Memory B cell (primary cell): ENCODE measurements at regions not wholly inside any gene's neighbourhood (a gene's known extent, or its start where the extent isn't known, plus 50 kb on each side); places are given as distances from the start of the nearest gene placed in this dataset.

Experiments
- ATAC-seq: fragments of 150-1000 bp; cut with Tn5 transposase; 2 replicates; pipeline ENCODE4 v1.10.0; 2021; ENCODE audit warnings: low read depth, mild to moderate bottlenecking, moderate library complexity
- DNase-seq, 2 donors: peaks; one replicate each; pipeline ENCODE4 v3.0.0; 2022; ENCODE audit warnings: low spot score in 2 of 2
- H3K27ac Mint-ChIP-seq: one replicate; pipeline ENCODE4 v1.8.0; 2022; ENCODE audit warnings: mild to moderate bottlenecking, moderate library complexity, mixed read lengths
- H3K27me3 Mint-ChIP-seq: one replicate; pipeline ENCODE4 v1.8.0; 2022; ENCODE audit warnings: mixed read lengths
- H3K36me3 Mint-ChIP-seq: one replicate; pipeline ENCODE4 v1.8.0; 2022; ENCODE audit warnings: mild to moderate bottlenecking, mixed read lengths
- H3K4me1 Mint-ChIP-seq: one replicate; pipeline ENCODE4 v1.8.0; 2022; ENCODE audit warnings: mixed read lengths
- H3K4me3 Mint-ChIP-seq: one replicate; pipeline ENCODE4 v1.8.0; 2022; ENCODE audit warnings: mild to moderate bottlenecking, moderate library complexity, mixed read lengths
- H3K9me3 Mint-ChIP-seq: one replicate; pipeline ENCODE4 v1.8.0; 2022; ENCODE audit warnings: mixed read lengths

DNA sequence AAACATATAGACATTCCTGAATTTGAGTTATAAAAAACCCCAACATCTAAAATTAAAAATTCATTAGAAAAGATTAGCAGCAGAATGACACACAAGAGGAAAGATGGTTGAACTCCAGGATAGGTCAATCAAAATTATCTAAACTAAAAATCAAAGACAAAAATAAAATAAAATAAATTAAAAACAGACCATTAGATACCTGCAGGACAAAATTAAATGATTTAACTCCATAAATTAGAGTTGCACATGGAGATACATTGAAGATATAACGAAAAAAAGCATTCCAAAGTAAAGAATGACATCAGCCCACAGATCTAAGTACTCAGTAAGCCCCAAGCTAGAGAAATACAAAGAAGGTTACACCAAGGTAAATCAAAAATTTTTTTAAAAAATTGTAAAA lies 226.1 kb upstream of the SORCS1 start:
- ATAC-seq = no peak
- no peaks in the 10 kb centered on the region for H3K36me3 Mint-ChIP-seq
- H3K4me1 Mint-ChIP-seq = no peaks in the 10 kb centered on the region
- H3K27me3 Mint-ChIP-seq = peaks cover 4% of the 10 kb centered on the region
- H3K27ac Mint-ChIP-seq = no peak overlapping the region
- no peaks in the 10 kb centered on the region for H3K9me3 Mint-ChIP-seq
- DNase-seq = no peak
- no peak overlapping the region for H3K4me3 Mint-ChIP-seq

DNA sequence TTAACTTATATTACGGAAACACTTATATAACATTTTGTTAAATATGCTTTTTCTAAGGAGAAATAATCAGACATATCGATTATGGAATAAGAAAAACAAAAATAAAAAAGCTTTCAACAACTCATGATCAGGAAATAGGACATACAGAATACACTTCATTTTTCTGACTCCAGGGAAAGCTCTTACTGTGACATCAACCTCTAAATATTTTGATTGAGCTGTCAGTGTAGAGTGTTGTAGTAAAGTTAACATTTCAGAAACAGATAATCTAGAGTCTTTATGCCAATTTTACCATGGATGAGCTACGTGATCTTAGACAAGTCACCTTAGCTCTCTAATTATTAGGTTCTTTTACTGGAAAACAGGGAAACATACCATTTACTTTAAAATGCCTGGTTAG lies 218.9 kb upstream of the SORCS1 start:
- DNase-seq = no peak
- H3K4me1 Mint-ChIP-seq = no peaks in the 10 kb centered on the region
- no peak overlapping the region for H3K27ac Mint-ChIP-seq
- H3K27me3 Mint-ChIP-seq = peaks cover 5% of the 10 kb centered on the region
- no peaks in the 10 kb centered on the region for H3K36me3 Mint-ChIP-seq
- H3K9me3 Mint-ChIP-seq = no peaks in the 10 kb centered on the region
- no peak overlapping the region for H3K4me3 Mint-ChIP-seq
- ATAC-seq = no peak

DNA sequence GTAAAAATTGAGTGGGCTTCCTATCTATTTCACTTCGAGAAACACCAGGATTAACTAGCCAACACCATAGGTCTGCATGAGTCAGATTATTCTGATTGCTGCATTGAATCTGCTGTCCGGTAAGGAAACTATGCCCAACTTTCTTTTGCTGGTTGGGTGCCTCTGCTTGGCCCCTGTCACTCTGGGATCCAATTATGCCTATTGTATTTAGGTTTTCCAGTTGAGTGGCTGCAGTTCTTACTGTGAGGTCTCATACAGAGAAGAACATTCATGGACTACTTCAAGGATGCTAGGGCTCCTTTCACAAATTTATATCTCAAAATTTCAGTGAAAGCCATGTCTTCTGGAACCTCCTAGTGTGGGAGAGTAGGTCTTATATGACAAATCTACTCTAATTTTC lies 215.1 kb upstream of the SORCS1 start:
- DNase-seq (no peak), ATAC-seq (no peak)
- Mint-ChIP-seq H3K27ac (no peak overlapping the region), H3K36me3 (no peaks in the 10 kb centered on the region), H3K4me1 (no peaks in the 10 kb centered on the region), H3K4me3 (no peak overlapping the region), H3K9me3 (no peaks in the 10 kb centered on the region), H3K27me3 (no peaks in the 10 kb centered on the region)

DNA sequence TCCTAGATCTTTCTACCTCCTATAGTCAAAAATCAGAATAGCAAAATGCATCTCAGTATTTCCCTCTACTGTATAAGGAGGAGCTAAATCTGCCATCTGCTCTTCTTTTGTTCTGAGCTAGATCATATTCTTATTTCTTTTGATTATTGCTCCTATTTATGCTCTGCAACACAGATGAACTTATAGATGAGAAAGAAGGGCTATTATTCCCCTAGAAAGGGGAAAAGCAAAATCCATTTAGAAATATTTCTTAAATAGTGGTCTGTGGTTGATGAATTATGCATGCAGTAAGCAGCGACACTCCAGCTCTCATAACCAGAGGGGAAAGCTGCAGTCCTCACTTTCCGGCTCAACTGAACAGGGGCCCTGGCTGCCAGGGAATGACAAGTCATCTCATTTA lies 207.3 kb upstream of the SORCS1 start:
- Mint-ChIP-seq H3K36me3 (no peaks in the 10 kb centered on the region), H3K9me3 (no peaks in the 10 kb centered on the region), H3K27ac (no peak overlapping the region), H3K4me3 (no peak overlapping the region), H3K27me3 (no peaks in the 10 kb centered on the region), H3K4me1 (no peaks in the 10 kb centered on the region)
- no peak for ATAC-seq
- DNase-seq = no peak

DNA sequence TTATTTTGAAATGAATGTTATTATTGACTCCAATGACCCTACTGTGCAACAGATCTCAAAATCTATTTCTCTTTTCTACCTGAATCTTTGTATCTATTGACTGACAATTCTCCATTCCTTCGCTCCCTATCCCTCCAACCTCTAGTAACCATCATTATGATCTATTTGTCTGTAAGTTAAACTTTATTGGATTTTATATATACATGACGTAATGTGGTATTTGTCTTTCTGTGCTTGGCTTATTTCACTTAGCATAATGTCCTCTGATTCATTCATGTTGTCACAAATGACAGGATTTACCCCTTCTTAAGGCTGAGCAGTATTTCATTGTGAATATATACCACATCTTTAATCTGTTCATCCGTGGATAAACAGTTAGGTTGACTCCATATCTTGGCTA lies 200.4 kb upstream of the SORCS1 start:
- H3K36me3 Mint-ChIP-seq = peaks cover 2% of the 10 kb centered on the region
- peaks cover 4% of the 10 kb centered on the region for H3K9me3 Mint-ChIP-seq
- no peak for ATAC-seq

DNA sequence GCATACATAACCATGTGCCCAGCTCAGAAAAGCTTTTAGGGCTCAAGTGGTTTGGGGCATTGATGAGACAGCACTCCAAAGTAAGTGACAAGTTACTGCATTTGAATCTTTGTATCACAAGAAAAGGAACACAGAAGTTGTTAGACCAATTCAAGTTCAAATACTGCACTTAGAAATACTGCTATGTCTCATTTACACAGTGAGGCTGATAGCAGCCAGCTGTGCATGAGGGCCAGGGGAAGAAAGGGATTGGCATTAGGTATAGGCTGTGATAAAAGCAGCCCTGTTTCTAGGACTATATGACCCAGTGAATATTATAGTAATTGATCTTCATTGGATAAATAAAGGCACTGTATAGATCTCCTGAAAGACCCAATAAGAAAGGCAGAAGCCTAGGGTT lies 197.8 kb upstream of the SORCS1 start:
- Mint-ChIP-seq H3K4me3 (no peak overlapping the region), H3K27ac (no peak overlapping the region), H3K27me3 (no peaks in the 10 kb centered on the region), H3K9me3 (peaks cover 4% of the 10 kb centered on the region), H3K4me1 (no peaks in the 10 kb centered on the region), H3K36me3 (peaks cover 2% of the 10 kb centered on the region)
- ATAC-seq (no peak), DNase-seq (no peak)

More for the DNA sequence above, 200.4 kb upstream of the SORCS1 start:
- H3K4me1 Mint-ChIP-seq = no peaks in the 10 kb centered on the region
- no peak overlapping the region for H3K27ac Mint-ChIP-seq
- no peaks in the 10 kb centered on the region for H3K27me3 Mint-ChIP-seq
- H3K4me3 Mint-ChIP-seq = no peak overlapping the region
- DNase-seq = no peak

DNA sequence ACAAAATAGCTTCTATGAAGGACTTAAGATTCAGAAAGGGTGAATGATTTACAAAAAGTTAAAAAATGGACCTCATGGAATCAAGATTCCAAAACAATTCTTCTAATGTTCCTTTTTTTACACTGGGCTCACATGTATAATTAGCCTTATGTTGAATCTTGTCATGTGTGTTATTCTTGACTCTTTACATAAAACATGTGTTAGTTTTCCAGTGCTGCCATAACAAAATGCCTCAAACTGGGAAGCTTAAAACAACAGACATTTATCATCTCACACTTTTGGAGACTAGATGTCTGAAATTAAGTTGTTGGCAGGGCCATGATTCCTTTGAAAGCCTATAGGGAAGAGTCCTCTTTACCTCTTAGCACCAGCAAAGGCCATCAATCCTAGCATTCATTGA lies 192.5 kb upstream of the SORCS1 start:
- H3K9me3 Mint-ChIP-seq = peaks cover 4% of the 10 kb centered on the region
- ATAC-seq (no peak), DNase-seq (no peak)
- no peaks in the 10 kb centered on the region for H3K27me3 Mint-ChIP-seq
- peaks cover 2% of the 10 kb centered on the region for H3K36me3 Mint-ChIP-seq
- no peak overlapping the region for H3K27ac Mint-ChIP-seq
- no peak overlapping the region for H3K4me3 Mint-ChIP-seq
- no peaks in the 10 kb centered on the region for H3K4me1 Mint-ChIP-seq

DNA sequence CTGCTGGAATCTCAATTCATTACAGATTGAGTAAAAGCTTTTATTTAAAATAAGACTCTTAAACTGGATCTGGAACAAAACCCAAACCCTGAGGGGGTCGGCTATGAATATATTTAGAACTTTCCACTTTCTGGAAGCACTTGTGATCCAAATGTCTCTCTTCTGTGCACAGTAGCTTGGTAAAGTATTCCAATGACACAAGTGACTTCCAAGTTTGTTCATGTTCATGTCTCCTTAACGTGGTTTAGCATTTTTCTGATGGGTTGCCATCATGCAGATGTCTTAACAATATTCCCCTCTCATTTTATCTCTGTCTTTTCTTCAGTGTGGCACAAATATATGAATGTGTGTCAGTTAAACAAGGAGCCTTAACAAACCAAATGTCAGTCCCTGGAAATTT lies 191.9 kb upstream of the SORCS1 start:
- DNase-seq = no peak
- Mint-ChIP-seq H3K36me3 (peaks cover 2% of the 10 kb centered on the region), H3K27ac (no peak overlapping the region), H3K27me3 (no peaks in the 10 kb centered on the region), H3K4me1 (no peaks in the 10 kb centered on the region), H3K9me3 (peaks cover 1% of the 10 kb centered on the region), H3K4me3 (no peak overlapping the region)
- ATAC-seq = no peak

DNA sequence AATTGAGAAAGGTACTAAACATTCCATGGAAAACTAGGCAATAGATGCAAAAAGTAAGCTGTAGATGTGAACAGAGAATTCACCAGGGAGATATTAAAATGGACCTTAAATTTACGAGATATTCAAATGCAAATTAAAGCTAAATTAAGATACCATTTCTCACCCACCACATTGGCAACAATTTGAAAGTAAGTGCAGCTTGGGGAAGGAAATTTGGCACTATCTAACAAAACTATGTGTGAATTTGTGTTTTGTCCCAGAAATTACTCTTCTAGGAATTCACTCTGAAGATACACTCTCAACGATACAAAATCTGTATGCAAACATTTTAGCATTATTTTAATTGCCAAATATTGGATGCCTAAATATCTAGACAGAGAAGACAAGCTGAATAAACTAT lies 178.2 kb upstream of the SORCS1 start:
- no peaks in the 10 kb centered on the region for H3K9me3 Mint-ChIP-seq
- H3K27ac Mint-ChIP-seq = no peak overlapping the region
- H3K36me3 Mint-ChIP-seq = no peaks in the 10 kb centered on the region
- no peaks in the 10 kb centered on the region for H3K4me1 Mint-ChIP-seq
- DNase-seq = no peak
- no peak overlapping the region for H3K4me3 Mint-ChIP-seq
- no peak for ATAC-seq
- H3K27me3 Mint-ChIP-seq = no peaks in the 10 kb centered on the region

DNA sequence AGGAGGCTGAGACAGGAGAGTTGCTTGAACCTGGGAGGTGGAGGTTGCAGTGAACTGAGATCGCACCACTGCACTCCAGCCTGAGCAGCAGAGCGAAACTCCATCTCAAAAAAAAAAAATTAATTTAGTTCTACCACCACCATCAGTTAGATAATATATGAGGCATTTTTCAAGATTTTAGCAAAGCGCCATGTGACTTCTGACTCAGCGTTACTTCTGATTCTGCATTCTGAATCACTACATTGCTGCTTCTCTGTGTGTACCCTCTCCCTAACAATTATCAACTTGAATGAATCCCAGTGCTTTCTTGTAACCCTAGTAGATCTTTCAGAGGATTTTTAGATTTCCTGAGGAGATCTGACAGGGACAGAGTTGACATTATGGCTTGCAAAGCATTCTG lies 176.8 kb upstream of the SORCS1 start:
- ATAC-seq (no peak), DNase-seq (no peak)
- H3K4me3 Mint-ChIP-seq = no peak overlapping the region
- no peaks in the 10 kb centered on the region for H3K27me3 Mint-ChIP-seq
- no peaks in the 10 kb centered on the region for H3K36me3 Mint-ChIP-seq
- H3K27ac Mint-ChIP-seq = no peak overlapping the region
- H3K4me1 Mint-ChIP-seq = no peaks in the 10 kb centered on the region
- H3K9me3 Mint-ChIP-seq = no peaks in the 10 kb centered on the region

DNA sequence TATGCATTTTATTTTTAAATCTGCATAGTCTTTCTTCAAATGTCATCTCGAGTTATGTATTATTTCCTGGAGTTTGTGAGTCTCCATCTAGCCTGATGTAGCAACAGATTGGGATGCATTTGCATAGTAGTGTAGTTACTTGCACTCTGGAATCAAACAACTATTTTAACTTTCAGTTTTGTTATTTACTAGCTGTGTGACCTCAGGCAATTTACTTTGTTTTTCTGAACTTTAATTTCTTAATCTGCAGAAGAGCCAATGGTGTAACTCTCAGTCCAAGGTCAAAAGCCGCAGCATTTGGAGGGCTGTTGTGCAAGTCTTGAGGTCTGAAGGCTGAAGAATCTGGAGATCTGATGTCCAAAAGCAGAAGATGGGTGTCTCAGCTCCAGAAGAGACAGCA lies 175.8 kb upstream of the SORCS1 start:
- no peak overlapping the region for H3K27ac Mint-ChIP-seq
- no peaks in the 10 kb centered on the region for H3K9me3 Mint-ChIP-seq
- DNase-seq (no peak), ATAC-seq (no peak)
- H3K27me3 Mint-ChIP-seq = no peaks in the 10 kb centered on the region
- no peaks in the 10 kb centered on the region for H3K36me3 Mint-ChIP-seq
- no peaks in the 10 kb centered on the region for H3K4me1 Mint-ChIP-seq
- H3K4me3 Mint-ChIP-seq = no peak overlapping the region

DNA sequence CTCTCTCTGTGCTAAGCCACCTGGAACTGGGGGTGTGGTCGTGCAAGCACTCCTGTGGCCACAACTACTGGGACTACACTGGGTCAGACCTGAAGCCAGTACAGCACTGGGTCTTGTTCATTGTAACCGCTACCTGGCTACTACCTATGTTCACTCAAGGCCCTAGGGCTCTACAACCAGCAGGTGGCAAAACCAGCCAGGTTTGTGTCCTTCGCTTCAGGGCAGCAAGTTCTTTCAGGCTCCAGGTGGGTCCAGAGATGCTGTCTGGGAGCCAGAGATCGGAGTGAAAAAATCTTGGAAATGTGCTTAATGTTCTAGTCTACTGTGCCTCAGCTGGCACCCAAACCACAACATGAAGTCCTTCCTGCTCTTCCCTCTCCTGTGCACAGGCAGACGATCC lies 171.6 kb upstream of the SORCS1 start:
- H3K4me1 Mint-ChIP-seq = no peaks in the 10 kb centered on the region
- peaks cover 2% of the 10 kb centered on the region for H3K27me3 Mint-ChIP-seq
- no peak overlapping the region for H3K4me3 Mint-ChIP-seq
- ATAC-seq = no peak
- H3K36me3 Mint-ChIP-seq = no peaks in the 10 kb centered on the region
- no peak for DNase-seq
- H3K27ac Mint-ChIP-seq = no peak overlapping the region
- no peaks in the 10 kb centered on the region for H3K9me3 Mint-ChIP-seq

DNA sequence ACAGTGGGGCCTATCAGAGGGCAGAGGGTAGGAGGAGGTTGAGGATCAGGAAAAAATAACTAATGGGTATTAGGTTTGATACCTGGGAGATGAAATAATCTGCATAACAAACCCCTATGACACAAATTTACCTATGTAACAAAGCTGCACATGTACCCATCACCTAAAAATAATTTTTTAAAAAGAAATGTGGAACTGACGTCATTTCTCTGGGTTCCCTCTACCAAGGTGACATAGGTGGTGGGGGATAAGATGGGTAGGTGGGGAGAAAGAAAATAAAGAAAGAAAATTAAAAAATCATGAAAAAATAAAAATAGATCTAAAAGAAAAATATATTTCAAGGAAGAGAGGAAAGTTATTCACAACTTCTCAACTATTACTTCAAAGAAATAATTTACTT lies 153.1 kb upstream of the SORCS1 start:
- Mint-ChIP-seq H3K27me3 (no peaks in the 10 kb centered on the region), H3K36me3 (no peaks in the 10 kb centered on the region), H3K4me3 (no peak overlapping the region), H3K9me3 (no peaks in the 10 kb centered on the region), H3K27ac (peak overlapping the region; percentile 41), H3K4me1 (no peaks in the 10 kb centered on the region)
- DNase-seq (no peak), ATAC-seq (no peak)

DNA sequence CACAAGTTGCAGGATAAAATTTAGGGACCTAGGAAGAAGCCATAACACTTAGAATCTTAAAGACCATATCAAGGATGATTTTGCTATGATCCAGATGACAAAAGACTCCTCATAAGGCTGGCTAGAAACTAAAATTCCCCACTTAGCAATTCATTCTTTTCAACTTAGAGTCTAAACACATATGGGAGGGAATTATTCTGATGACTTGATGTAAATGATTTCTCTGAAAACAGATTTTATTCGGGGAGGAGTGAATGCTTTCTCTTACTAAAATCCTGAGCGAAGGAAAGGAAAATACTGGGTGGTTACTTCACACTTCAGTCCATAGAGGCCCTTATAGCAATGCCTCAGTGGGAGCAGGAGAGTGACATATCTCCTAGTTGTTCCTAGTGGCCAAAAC lies 138.7 kb upstream of the SORCS1 start:
- Mint-ChIP-seq H3K4me3 (no peak overlapping the region), H3K36me3 (no peaks in the 10 kb centered on the region), H3K4me1 (no peaks in the 10 kb centered on the region), H3K27me3 (no peaks in the 10 kb centered on the region), H3K9me3 (peaks cover 8% of the 10 kb centered on the region), H3K27ac (no peak overlapping the region)
- ATAC-seq = no peak
- no peak for DNase-seq

DNA sequence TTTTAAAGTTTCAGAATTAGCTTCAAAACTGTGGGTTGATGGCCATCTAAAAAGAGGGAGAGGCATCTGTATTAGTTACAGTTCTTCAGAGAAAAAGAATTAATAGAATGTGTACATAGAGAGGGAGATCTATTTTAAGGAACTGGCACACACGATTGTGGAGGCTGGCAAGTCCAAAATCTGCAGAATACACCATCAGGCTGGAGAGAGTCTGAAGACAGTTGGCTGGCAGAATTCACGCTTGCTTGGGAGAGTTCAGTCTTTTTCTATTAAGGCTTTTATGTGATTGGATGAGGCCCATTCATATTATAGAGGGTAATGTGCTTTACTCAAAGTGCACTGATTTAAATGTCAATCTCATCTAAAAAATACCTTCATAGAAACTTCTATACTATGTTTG lies 135.1 kb upstream of the SORCS1 start:
- H3K36me3 Mint-ChIP-seq = no peaks in the 10 kb centered on the region
- no peaks in the 10 kb centered on the region for H3K4me1 Mint-ChIP-seq
- no peaks in the 10 kb centered on the region for H3K27me3 Mint-ChIP-seq
- no peak overlapping the region for H3K4me3 Mint-ChIP-seq
- ATAC-seq = no peak
- no peak for DNase-seq
- H3K9me3 Mint-ChIP-seq = peaks cover 13% of the 10 kb centered on the region
- H3K27ac Mint-ChIP-seq = no peak overlapping the region

DNA sequence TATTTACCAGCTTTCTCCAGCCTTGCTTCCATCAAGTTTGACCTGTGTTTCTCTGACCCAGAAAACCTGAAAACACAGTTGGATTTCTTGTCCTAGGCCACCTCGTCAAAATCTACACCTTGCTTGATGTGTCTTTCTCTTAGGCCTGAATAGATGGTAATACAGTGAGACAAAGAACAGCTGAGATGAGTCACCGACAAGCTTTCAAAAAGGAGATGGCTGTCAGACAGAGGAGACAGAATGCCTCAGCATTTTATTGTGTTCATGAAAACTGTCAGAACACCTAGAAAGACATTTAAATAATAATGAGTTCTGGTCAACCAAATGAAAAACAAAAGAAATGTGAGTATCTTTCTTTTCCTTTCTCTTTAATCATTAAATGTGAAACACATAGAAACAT lies 119.7 kb upstream of the SORCS1 start:
- Mint-ChIP-seq H3K9me3 (peaks cover 7% of the 10 kb centered on the region), H3K27me3 (no peaks in the 10 kb centered on the region), H3K36me3 (no peaks in the 10 kb centered on the region), H3K4me3 (no peak overlapping the region), H3K4me1 (no peaks in the 10 kb centered on the region), H3K27ac (no peak overlapping the region)
- no peak for DNase-seq
- ATAC-seq = no peak
